B cell (primary cell): ENCODE measurements at regions not wholly inside any gene's neighbourhood (a gene's known extent, or its start where the extent isn't known, plus 50 kb on each side); places are given as distances from the start of the nearest gene placed in this dataset.

Experiments used
- CTCF ChIP-seq: fragments of 200-600 bp; IDR thresholded peaks from one replicate; pipeline ENCODE4 v1.8.0; 2022; ENCODE audit warnings: antibody characterized with exemption, mild to moderate bottlenecking
- EZH2 ChIP-seq: IDR thresholded peaks from 2 replicates; pipeline ENCODE4 v1.6.1; 2012; ENCODE audit warnings: borderline replicate concordance, low read depth, mild to moderate bottlenecking, moderate library complexity, low read length; ENCODE audit not compliant: insufficient read depth, poor library complexity, severe bottlenecking

- TF ChIP-seq CTCF, result no peak
- no peak for TF ChIP-seq EZH2
These were observed 194.3 kb upstream of the GPR26 start for GRCh38 chr10:123471811-123472210.
